Retinal pigment epithelial cell (primary cell): ENCODE measurements at regions not wholly inside any gene's neighbourhood (a gene's known extent, or its start where the extent isn't known, plus 50 kb on each side); places are given as distances from the start of the nearest gene placed in this dataset.

Experiments
- DNase-seq: peaks from one replicate; pipeline ENCODE4 v3.0.0-alpha.2; 2010; ENCODE audit warnings: low read depth
- H3K4me3 ChIP-seq: 2 replicates; pipeline ENCODE4 v1.5.1; 2011; ENCODE audit warnings: mild to moderate bottlenecking, low read length, control low read depth, moderate library complexity
- CTCF ChIP-seq: conservative IDR thresholded peaks from 2 replicates; pipeline ENCODE4 v1.5.1; 2011; ENCODE audit warnings: low read depth, low read length, control low read depth, inconsistent platforms

GRCh38 chr7:51620706-51621105 is 304.1 kb upstream of the COBL start:
- no peak overlapping the region for H3K4me3 ChIP-seq
- TF ChIP-seq CTCF, result no peak
- no peak for DNase-seq

- DNase-seq, result no peak
- H3K4me3 ChIP-seq, result no peak overlapping the region
- TF ChIP-seq CTCF, result no peak
These were observed 303.3 kb upstream of the COBL start for GRCh38 chr7:51619880-51620279.

- DNase-seq, result no peak
- H3K4me3 ChIP-seq, result no peak overlapping the region
- no peak for TF ChIP-seq CTCF
These were observed 301.1 kb upstream of the COBL start for GRCh38 chr7:51617686-51618085.

GRCh38 chr7:51613911-51614357 is 297.3 kb upstream of the COBL start:
- H3K4me3 ChIP-seq, result no peak overlapping the region
- TF ChIP-seq CTCF, result no peak
- DNase-seq, result no peak

GRCh38 chr7:51611937-51612336 is 295.3 kb upstream of the COBL start:
- TF ChIP-seq CTCF, result no peak
- no peak for DNase-seq
- H3K4me3 ChIP-seq, result no peak overlapping the region

GRCh38 chr7:51607447-51607846 is 290.8 kb upstream of the COBL start:
- no peak overlapping the region for H3K4me3 ChIP-seq
- TF ChIP-seq CTCF, result no peak
- no peak for DNase-seq

GRCh38 chr7:51606601-51607154 is 290.1 kb upstream of the COBL start:
- no peak for TF ChIP-seq CTCF
- no peak overlapping the region for H3K4me3 ChIP-seq
- no peak for DNase-seq
